ENCODE measurements at regions not wholly inside any gene's neighbourhood (a gene's known extent, or its start where the extent isn't known, plus 50 kb on each side); places are given as distances from the start of the nearest gene placed in this dataset.

DNA sequence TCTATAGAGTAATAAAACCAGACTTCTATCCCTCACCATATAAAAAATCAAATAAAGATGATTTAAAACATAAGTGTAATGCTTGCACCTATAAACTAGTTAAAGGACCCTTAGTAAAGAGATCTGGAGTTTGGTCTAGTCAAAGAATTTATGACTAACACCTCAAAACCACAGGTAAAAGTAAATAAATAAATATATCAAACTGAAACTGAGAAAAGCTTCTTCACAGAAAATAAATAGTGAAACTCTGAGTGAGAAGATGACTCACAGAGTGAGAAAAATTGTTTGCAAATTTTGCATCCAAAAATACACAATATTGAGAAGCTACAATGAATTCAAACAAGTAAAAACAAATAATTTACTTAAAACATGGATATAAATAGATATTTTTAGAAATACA lies 387.8 kb downstream of the KDM5D start:
- no peak for DNase-seq (ENCODE audit: low spot score in 2 of 2)
- no peaks in the 10 kb centered on the region for H3K27me3 ChIP-seq
- no peaks in the 10 kb centered on the region for H3K4me1 ChIP-seq
- no peak for TF ChIP-seq POLR2AphosphoS5 (IDR thresholded peaks at IDR 0.05)
- TF ChIP-seq, protein P1, sequence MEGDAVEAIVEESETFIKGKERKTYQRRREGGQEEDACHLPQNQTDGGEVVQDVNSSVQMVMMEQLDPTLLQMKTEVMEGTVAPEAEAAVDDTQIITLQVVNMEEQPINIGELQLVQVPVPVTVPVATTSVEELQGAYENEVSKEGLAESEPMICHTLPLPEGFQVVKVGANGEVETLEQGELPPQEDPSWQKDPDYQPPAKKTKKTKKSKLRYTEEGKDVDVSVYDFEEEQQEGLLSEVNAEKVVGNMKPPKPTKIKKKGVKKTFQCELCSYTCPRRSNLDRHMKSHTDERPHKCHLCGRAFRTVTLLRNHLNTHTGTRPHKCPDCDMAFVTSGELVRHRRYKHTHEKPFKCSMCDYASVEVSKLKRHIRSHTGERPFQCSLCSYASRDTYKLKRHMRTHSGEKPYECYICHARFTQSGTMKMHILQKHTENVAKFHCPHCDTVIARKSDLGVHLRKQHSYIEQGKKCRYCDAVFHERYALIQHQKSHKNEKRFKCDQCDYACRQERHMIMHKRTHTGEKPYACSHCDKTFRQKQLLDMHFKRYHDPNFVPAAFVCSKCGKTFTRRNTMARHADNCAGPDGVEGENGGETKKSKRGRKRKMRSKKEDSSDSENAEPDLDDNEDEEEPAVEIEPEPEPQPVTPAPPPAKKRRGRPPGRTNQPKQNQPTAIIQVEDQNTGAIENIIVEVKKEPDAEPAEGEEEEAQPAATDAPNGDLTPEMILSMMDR (IDR thresholded peaks at IDR 0.05), result no peak
- no peak for TF ChIP-seq POLR2A (IDR thresholded peaks at IDR 0.05)
- intact Hi-C loops (cut with DNase I; ENCODE audit: low total_unique reads), result no loop called here
- H3K27ac ChIP-seq, result no peak overlapping the region
- H3K4me3 ChIP-seq, result no peak overlapping the region
- no peaks in the 10 kb centered on the region for H3K9me3 ChIP-seq
- H3K36me3 ChIP-seq, result no peaks in the 10 kb centered on the region

DNA sequence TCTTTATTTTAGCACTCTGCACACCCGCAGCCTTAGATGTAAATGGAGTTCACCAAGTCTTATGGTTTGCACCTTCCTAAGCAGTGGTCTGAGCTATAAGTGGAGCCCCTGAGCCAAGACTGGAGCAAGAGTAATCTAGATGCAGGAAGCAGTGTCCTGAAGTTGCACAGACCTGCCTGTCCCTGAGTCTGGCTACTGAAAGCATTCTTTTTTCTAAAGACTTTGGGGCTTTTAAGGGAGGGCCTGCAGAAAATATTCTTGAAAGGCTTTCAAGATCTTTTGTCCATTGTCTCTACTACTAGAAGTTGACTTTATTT lies 389.7 kb downstream of the KDM5D start:
- Histone ChIP-seq H3K9me3 (no peaks in the 10 kb centered on the region), H3K27me3 (no peaks in the 10 kb centered on the region), H3K4me3 (no peak overlapping the region), H3K36me3 (no peaks in the 10 kb centered on the region), H3K27ac (no peak overlapping the region), H3K4me1 (no peaks in the 10 kb centered on the region)
- TF ChIP-seq POLR2AphosphoS5 (IDR thresholded peaks at IDR 0.05) (no peak), POLR2A (IDR thresholded peaks at IDR 0.05) (no peak)
- TF ChIP-seq, protein P1 (IDR thresholded peaks at IDR 0.05), result no peak
- intact Hi-C loops (cut with DNase I; ENCODE audit: low total_unique reads), result no loop called here
- no peak for DNase-seq (ENCODE audit: low spot score in 2 of 2)

DNA sequence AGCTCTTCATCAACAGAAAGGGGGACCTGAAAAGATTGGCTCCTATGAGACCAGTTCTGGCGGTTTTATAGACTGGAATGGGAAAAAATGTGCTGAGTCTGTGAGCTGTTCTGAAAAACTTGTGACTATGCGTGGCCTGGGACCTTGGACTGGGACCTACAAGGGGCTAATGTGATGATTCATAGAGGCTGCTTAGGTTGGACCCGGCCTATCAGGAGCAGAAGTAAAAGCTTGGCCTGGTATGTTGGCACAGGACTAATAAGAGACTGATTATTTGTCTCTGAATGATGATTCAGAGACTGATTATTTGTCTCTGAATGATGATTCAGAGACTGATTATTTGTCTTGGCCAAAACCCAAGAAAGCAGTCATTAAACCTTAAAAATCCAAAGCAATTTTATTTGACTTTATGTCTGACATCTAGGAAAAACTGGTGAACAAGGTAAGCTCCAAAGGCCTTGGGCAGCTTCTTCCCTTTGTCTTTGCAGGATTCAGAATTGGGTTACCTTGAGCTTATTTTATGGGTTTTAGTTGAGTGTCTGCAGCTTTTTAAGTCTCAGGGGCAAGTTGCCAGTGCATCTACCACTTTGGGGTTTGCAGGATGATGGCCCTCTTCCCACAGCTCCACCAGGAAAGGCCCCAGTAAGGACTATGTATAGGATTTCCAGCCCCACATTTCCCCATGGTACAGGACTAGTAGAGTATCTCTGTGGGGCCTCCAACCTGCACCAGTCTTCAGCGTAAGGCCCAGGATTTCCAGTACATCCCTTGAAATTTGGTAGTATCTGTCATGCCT lies 390.3 kb downstream of the KDM5D start:
- TF ChIP-seq, protein P1 (IDR thresholded peaks at IDR 0.05), result no peak
- H3K27me3 ChIP-seq, result no peaks in the 10 kb centered on the region
- H3K4me3 ChIP-seq, result no peak overlapping the region
- no peak overlapping the region for H3K27ac ChIP-seq
- H3K9me3 ChIP-seq, result no peaks in the 10 kb centered on the region
- DNase-seq (ENCODE audit: low spot score in 2 of 2), result no peak
- no peaks in the 10 kb centered on the region for H3K4me1 ChIP-seq
- H3K36me3 ChIP-seq, result no peaks in the 10 kb centered on the region
- intact Hi-C loops (cut with DNase I; ENCODE audit: low total_unique reads), result no loop called here

GRCh38 chrY:19351616-19352015 lies 392.9 kb downstream of the KDM5D start:
- Histone ChIP-seq H3K36me3 (no peaks in the 10 kb centered on the region), H3K4me1 (no peaks in the 10 kb centered on the region), H3K27ac (no peak overlapping the region), H3K27me3 (no peaks in the 10 kb centered on the region), H3K9me3 (no peaks in the 10 kb centered on the region), H3K4me3 (no peak overlapping the region)
- TF ChIP-seq, protein P1 (IDR thresholded peaks at IDR 0.05), result no peak
- TF ChIP-seq POLR2AphosphoS5 (IDR thresholded peaks at IDR 0.05) (no peak), POLR2A (IDR thresholded peaks at IDR 0.05) (no peak)
- no peak for DNase-seq (ENCODE audit: low spot score in 2 of 2)
- intact Hi-C loops (cut with DNase I; ENCODE audit: low total_unique reads), result no loop called here

DNA sequence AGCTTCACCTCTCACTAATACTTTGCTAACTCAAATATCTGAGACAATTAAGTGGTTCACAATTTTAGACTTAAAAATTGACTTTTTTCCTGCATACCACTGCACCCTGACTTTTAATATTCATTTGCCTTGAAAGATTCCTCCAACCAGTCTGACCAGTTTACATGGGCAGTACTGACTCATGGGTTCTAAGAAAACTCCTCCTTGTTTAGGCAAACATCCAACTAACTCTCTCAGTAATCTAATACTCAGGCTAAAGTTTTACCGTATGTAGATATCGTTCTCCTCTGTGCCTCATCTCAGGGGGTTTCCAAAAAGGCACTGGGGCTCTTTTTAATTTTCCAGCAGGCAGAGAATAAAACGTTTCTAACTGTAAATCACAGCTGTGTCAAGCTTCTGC lies 422.8 kb downstream of the KDM5D start:
- H3K27me3 ChIP-seq, result no peaks in the 10 kb centered on the region
- H3K9me3 ChIP-seq, result no peaks in the 10 kb centered on the region
- no peaks in the 10 kb centered on the region for H3K4me1 ChIP-seq
- TF ChIP-seq, protein P1 (IDR thresholded peaks at IDR 0.05), result no peak
- TF ChIP-seq POLR2A (IDR thresholded peaks at IDR 0.05) (no peak), POLR2AphosphoS5 (IDR thresholded peaks at IDR 0.05) (no peak)
- no peak for DNase-seq (ENCODE audit: low spot score in 2 of 2)
- intact Hi-C loops (cut with DNase I; ENCODE audit: low total_unique reads), result no loop called here
- H3K27ac ChIP-seq, result no peak overlapping the region
- H3K36me3 ChIP-seq, result no peaks in the 10 kb centered on the region
- no peak overlapping the region for H3K4me3 ChIP-seq
